ENCODE measurements at regions not wholly inside any gene's neighbourhood (a gene's known extent, or its start where the extent isn't known, plus 50 kb on each side); places are given as distances from the start of the nearest gene placed in this dataset.

GRCh38 chr7:438361-438760, 81.3 kb downstream of the PDGFA start:
- CTCF ChIA-PET, result interaction anchor here (1.1 kb wide), 1 partner anchor 105 kb away, joined by 5 read pairs; no protein-coding TSS in a partner anchor
- Histone ChIP-seq H3K4me1 (ENCODE audit: insufficient read depth, low read length) (peaks cover 19% of the 10 kb centered on the region), H3K27ac (ENCODE audit: low read length) (no peak overlapping the region), H3K9me3 (ENCODE audit: low read length) (no peaks in the 10 kb centered on the region), H3F3A (ENCODE audit: low read length, unreplicated experiment) (no peaks in the 10 kb centered on the region), H3K9ac (ENCODE audit: low read length) (no peak overlapping the region), H3K4me2 (ENCODE audit: low read length) (no peak overlapping the region), H3K4me3 (ENCODE audit: low read length) (no peak overlapping the region), H4K20me1 (ENCODE audit: low read length) (no peaks in the 10 kb centered on the region), H3K9me2 (replicated peaks; ENCODE audit: low read length) (no peaks in the 10 kb centered on the region), H2AFZ (ENCODE audit: low read length) (no peak overlapping the region), H3K79me2 (ENCODE audit: low read length) (no peaks in the 10 kb centered on the region), H3K36me3 (ENCODE audit: low read depth, low read length) (no peaks in the 10 kb centered on the region), H3K27me3 (ENCODE audit: low read length) (no peaks in the 10 kb centered on the region)
- DNase-seq (no peak), ATAC-seq (no peak)
- intact Hi-C loops (cut with micrococcal nuclease), result no loop called here
- TF ChIP-seq EZH2 (IDR thresholded peaks at IDR 0.05; ENCODE audit: low read length, unreplicated experiment) (no peak), CTCF (conservative IDR thresholded peaks at IDR 0.05; ENCODE audit: low read depth, low read length) (no peak), EZH2phosphoT487 (IDR thresholded peaks at IDR 0.05; ENCODE audit: borderline replicate concordance, low read length) (no peak)
- no TSS peak for BruUV-seq (replicated peaks)
- POLR2A ChIA-PET (ENCODE audit: unreplicated experiment), result no interaction called here

GRCh38 chr7:438916-439315, 80.7 kb downstream of the PDGFA start:
- no peaks in the 10 kb centered on the region for H3K36me3 ChIP-seq (ENCODE audit: low read depth, low read length)
- ATAC-seq, result no peak
- peaks cover 19% of the 10 kb centered on the region for H3K4me1 ChIP-seq (ENCODE audit: insufficient read depth, low read length)
- no peaks in the 10 kb centered on the region for H3K27me3 ChIP-seq (ENCODE audit: low read length)
- H3K4me3 ChIP-seq (ENCODE audit: low read length), result no peak overlapping the region
- ChIA-PET CTCF (interaction anchor here (1.1 kb wide), 1 partner anchor 106 kb away, joined by 5 read pairs; no protein-coding TSS in a partner anchor), POLR2A (ENCODE audit: unreplicated experiment) (no interaction called here)
- TF ChIP-seq EZH2 (IDR thresholded peaks at IDR 0.05; ENCODE audit: low read length, unreplicated experiment) (no peak), EZH2phosphoT487 (IDR thresholded peaks at IDR 0.05; ENCODE audit: borderline replicate concordance, low read length) (no peak), CTCF (conservative IDR thresholded peaks at IDR 0.05; ENCODE audit: low read depth, low read length) (no peak)
- H3K9ac ChIP-seq (ENCODE audit: low read length), result no peak overlapping the region
- intact Hi-C loops (cut with micrococcal nuclease), result no loop called here
- no peak overlapping the region for H3K27ac ChIP-seq (ENCODE audit: low read length)
- H4K20me1 ChIP-seq (ENCODE audit: low read length), result no peaks in the 10 kb centered on the region
- DNase-seq, result no peak
- no peak overlapping the region for H3K4me2 ChIP-seq (ENCODE audit: low read length)
- H3K9me3 ChIP-seq (ENCODE audit: low read length), result no peaks in the 10 kb centered on the region
- H3F3A ChIP-seq (ENCODE audit: low read length, unreplicated experiment), result no peaks in the 10 kb centered on the region
- H3K9me2 ChIP-seq (replicated peaks; ENCODE audit: low read length), result no peaks in the 10 kb centered on the region
- no TSS peak for BruUV-seq (replicated peaks)
- H3K79me2 ChIP-seq (ENCODE audit: low read length), result no peaks in the 10 kb centered on the region
- H2AFZ ChIP-seq (ENCODE audit: low read length), result no peak overlapping the region

DNA sequence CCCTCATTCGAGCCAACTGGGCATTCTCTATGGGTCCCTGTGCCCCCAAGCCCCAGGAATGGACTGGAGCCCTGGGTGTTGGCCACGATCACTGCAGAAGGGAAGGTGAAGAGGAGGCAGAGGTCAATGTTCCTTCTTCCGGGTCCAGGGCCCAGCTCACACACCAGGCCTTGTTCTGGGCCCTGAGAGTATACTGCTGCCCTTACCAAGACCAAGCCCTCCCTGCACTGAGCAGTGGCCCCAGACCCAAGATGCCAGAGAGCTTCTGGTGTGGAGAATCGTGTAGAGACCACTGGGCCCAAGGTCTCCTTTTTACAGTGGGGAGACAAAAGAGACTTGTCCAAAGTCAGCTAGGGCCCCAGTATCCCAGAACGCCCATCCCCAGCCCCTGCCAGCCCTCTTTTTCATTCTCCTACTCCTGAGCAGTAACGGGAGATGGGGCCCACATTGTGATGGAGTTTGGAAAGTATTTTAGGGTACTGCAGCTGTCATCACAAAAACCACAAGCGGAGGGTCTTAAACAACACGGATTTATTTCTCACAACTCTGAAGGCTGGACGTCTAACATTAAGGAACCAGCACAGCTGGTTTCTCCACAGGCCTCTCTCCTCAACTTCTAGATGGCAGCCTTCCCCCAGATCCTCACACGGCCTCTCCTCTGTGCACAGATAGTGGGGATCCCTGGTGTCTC, 79.4 kb downstream of the PDGFA start:
- ChIA-PET CTCF (no interaction called here), POLR2A (ENCODE audit: unreplicated experiment) (no interaction called here)
- no peaks in the 10 kb centered on the region for H3K9me3 ChIP-seq (ENCODE audit: low read length)
- H3K4me2 ChIP-seq (ENCODE audit: low read length), result no peak overlapping the region
- DNase-seq (no peak), ATAC-seq (no peak)
- no peaks in the 10 kb centered on the region for H3K27me3 ChIP-seq (ENCODE audit: low read length)
- no TSS peak for BruUV-seq (replicated peaks)
- no peaks in the 10 kb centered on the region for H3K79me2 ChIP-seq (ENCODE audit: low read length)
- no peak overlapping the region for H3K9ac ChIP-seq (ENCODE audit: low read length)
- H2AFZ ChIP-seq (ENCODE audit: low read length), result no peak overlapping the region
- H3K27ac ChIP-seq (ENCODE audit: low read length), result no peak overlapping the region
- no peaks in the 10 kb centered on the region for H3F3A ChIP-seq (ENCODE audit: low read length, unreplicated experiment)
- H3K36me3 ChIP-seq (ENCODE audit: low read depth, low read length), result no peaks in the 10 kb centered on the region
- H3K9me2 ChIP-seq (replicated peaks; ENCODE audit: low read length), result no peaks in the 10 kb centered on the region
- intact Hi-C loops (cut with micrococcal nuclease), result no loop called here
- H3K4me3 ChIP-seq (ENCODE audit: low read length), result no peak overlapping the region
- H4K20me1 ChIP-seq (ENCODE audit: low read length), result no peaks in the 10 kb centered on the region
- no peak for TF ChIP-seq CTCF (conservative IDR thresholded peaks at IDR 0.05; ENCODE audit: low read depth, low read length)
- H3K4me1 ChIP-seq (ENCODE audit: insufficient read depth, low read length), result peaks cover 13% of the 10 kb centered on the region
